GM18505 (cell line): ENCODE measurements at regions not wholly inside any gene's neighbourhood (a gene's known extent, or its start where the extent isn't known, plus 50 kb on each side); places are given as distances from the start of the nearest gene placed in this dataset.

Source experiments
- ATAC-seq: cut with Tn5 transposase; IDR thresholded peaks from one replicate; pipeline ENCODE4 v1.9.1; 2021; ENCODE audit not compliant: unreplicated experiment
- POLR2A ChIP-seq: IDR thresholded peaks from 4 replicates; pipeline ENCODE4 v1.6.1; 2011; ENCODE audit warnings: borderline replicate concordance; ENCODE audit not compliant: insufficient read depth, insufficient read length; ENCODE audit errors: extremely low read depth

DNA sequence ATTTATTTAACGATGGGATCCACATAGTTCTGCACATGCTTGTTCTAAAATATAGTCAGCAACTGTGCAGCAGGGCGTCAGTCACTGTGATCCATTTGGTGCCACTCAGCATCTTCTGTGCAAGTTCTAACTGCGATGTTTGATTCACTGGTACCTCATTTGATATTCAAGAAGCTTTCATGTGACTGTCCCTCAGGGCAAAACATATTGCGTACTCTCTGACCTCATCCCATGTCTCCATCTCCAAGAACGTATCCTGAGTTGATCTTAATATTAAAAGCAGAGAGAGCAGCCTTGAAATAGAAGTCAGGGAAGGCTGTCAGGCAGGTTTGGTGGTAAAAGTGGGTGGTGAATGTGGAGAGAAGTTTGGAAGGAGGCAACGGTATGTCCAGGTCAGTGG, 116.5 kb upstream of the ATP10B start:
- no peak for ATAC-seq
- no peak for TF ChIP-seq POLR2A

DNA sequence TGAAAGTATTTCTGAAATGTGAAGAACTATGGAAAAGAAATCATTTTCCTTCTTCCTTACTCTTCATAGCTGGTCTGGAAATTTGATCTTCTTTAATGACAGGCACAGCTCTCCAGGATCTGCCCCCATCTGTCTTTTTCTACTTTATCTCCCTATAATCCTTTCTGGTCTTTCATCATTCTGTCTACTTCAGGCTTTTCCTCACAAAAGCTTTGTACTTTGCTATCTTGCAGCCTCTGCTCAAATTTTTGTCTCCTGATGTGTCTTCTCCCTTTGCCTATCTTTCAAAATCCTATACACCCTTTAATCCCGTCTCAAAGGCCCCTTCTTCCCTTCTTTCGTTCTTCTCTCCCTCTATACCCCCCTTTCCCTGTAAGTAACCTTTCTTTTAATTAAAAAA, 114.9 kb upstream of the ATP10B start:
- ATAC-seq = no peak
- no peak for TF ChIP-seq POLR2A

DNA sequence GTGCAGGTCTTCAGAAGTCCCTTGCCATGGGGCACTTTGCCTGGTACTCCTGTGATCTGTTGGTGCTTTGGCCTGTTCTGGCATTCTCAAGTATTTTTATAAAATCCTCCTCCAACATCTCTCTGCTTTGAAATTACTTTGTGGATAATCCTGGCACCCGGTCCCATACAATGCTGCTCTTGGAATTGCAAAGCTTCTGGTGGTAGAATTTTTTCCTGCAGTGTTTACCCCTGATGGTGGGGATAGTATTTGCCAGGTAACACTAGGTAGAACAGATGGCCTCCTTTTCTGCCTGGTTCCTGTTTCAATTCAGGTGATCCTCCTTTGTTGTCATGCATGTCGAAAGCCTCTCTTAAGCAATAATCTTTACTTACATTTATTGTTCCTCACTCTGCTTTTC, 109.8 kb upstream of the ATP10B start:
- no peak for TF ChIP-seq POLR2A
- no peak for ATAC-seq

DNA sequence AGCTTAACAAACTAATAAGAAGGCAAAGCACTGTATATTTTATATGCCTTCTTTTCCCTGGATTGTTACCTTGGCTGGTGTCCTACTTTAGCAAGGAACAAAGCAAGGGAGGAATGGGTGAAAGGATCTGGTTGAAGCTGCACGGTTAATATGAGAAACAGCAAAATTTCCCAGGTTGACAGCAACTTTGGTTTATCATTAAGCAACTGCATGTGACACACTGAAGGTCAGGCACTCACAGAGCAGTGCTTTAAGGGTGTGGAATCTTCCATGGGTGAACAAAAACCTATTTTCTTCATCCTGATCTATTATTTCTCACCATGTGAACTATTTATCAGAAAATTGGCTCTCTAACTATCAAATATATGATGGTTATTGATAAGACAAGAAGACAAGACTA, 109.0 kb upstream of the ATP10B start:
- no peak for ATAC-seq
- no peak for TF ChIP-seq POLR2A

DNA sequence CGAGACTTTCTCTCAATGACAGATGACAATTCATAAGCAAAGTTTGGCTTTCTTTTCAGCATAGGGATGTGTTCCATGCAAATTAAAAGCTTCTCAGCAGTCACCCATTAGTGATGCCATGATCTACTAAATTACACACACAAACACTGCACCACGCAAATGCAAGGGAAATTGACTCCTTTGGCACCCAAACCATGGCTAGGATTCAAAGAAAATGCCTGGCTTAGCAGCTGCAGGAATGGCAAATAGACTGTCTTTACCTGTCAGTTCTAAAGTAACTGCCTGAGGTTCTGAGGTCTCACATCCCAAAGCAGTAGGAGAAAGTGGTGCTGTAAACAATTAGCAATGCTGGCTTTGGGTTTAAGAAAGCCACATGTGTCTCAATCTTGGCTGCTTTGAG, 108.6 kb upstream of the ATP10B start:
- ATAC-seq = no peak
- TF ChIP-seq POLR2A = no peak

DNA sequence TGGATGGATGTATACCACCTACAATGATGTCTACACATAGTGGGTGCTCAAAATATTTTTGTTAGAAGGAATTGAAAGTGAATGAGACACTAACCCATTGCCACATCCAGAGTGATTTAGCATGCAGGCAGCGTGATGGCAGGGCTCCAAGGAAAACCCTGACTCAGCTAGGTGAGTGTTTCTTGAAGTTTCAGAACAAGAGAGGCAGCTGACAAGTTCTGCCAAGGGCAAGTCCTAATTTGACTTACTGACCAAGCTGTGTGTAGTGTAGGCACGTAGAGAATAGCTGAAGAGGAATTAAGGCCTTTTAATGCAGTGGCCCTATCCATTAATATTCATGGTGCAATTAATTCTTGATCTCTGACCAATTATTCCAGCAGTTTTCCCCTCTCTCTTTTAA, 107.8 kb upstream of the ATP10B start:
- TF ChIP-seq POLR2A = no peak
- ATAC-seq = peak; percentile 62

DNA sequence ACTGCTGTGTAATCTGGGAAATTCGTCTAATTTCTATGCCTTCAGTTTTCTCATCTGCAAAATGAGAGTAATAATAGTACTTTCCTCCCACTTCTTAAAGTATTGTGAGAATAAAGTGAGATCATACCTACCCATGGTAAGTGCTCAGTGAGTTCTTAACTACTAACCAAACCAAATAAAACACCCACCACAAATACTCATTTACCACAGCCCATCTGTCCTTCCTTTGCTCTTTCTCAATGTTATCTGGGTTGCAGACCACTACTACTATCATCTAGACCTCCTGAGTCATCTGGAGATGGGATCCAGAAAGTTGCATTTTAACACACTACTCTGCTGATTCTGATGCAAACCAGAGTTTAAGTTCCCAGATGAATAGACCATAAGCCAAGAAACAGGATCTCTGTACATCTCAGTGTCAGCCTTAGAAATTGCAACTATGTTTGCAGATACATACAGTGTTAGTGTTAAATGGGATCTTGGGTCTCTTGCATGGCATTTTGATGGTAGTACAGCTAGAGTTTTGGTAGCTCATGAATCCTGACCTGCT, 105.4 kb upstream of the ATP10B start:
- ATAC-seq = no peak
- TF ChIP-seq POLR2A = no peak

DNA sequence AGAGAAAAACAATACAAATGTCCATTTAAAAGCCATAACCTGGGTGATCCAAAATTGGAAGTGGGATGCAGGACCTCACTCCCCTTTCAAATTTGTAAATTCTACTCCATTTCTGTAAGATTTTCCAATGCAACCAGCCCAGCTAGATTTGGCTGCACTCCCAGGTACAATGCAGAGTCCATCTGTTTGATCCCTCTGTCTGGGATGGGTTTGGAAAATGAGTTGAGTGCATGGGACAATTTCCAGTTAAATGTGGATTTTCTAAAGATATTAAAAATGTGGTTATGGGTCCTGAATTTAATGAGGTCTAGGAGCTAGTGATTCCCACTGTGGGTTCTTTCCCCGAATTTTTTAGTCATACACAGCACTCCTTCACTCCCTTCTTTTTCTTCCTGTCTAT, 104.0 kb upstream of the ATP10B start:
- no peak for TF ChIP-seq POLR2A

DNA sequence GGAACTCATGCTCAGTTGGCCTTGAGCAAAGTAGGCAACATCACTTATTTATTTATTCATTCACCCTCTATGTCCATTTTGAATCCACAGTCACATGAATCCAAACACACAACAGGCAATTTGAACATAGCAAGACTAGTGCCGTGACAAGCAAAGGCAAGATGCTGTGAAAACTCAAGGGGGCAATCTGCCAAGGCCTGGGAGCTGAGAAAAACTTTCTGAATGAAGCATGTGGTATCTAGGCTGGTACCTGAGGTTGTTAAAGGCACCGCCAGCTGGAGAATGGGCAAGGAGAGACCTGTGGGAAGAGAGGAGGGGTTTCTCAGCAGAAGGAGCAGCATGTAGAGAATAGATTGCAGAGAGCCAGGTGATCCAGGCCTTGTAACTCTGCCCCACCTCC, 98.3 kb upstream of the ATP10B start:
- no peak for ATAC-seq
- no peak for TF ChIP-seq POLR2A

More for the DNA sequence above, 104.0 kb upstream of the ATP10B start:
- no peak for ATAC-seq

DNA sequence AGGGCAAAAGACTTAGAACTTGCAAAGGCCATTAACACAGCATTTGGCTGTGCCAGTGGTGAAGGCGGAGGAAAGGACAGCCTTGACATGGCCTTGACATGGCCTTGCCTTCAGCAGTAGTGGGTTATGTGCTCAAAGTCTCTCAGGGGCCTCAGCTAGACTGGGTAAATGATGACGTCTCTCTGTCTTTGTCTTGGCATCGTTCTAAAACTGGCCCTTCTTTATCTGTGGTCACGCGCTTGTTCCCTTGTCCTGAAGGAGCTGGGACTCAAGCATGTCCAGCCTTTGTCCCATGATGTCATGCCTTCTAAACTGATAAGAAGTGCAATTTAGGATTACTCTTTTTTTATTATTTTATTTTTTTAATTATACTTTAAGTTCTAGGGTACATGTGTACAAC, 88.7 kb upstream of the ATP10B start:
- ATAC-seq = no peak
- no peak for TF ChIP-seq POLR2A

DNA sequence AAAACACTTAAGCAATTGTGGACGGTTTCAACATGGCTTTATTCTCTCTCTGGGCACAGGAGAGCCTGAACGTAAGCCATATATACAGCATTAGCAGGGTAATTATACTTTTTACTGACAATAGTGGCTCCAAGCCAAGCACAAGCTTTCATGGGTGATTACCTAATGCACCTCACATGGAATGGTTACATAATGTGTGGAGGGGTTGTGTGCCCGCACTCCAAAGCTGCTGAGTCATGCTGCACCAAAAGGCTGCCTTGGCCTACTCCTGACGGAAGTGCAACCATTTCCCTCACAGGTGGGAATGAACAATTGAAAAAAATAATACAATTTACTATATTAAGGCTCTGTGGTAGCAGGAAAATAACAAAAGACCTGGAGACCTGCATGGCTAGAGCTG, 86.5 kb upstream of the ATP10B start:
- TF ChIP-seq POLR2A = no peak

DNA sequence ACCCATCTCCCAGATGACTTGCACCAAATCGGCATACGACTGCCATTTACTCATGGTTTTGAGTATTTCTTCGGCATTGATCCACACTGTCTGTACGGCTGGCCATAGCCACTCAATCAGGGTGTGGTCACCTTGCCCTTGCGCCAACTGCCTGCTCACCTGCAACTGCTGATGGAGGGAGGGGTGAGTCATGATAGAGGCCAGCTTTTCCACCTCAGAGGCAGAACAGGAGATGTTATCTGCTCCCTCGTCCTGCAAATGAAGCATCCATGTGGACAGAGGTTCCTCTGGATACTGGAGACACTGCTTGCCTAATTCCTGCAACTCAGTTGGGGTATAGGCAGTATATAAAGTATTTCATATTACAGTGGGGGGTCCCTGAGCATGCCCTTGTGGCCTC, 85.6 kb upstream of the ATP10B start:
- no peak for TF ChIP-seq POLR2A
- no peak for ATAC-seq

More for the DNA sequence above, 86.5 kb upstream of the ATP10B start:
- no peak for ATAC-seq

DNA sequence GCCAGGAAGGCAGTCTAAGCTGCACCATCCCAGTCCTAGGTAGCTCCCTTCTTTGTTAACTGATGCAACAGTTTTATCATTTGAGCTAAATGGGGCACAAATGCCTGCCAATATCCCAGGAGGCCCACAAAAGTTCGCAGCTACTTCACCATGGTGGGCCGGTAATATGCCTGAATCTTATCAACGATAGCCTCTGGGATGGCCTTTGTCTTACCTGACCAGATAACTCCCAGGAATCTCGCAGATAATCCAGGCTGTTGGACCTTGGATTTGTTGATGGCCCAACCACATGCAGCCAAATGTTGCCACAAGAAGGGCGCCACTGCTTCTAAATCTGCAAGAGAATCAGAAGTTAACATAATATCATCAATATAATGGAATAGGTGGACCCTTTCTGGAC, 83.8 kb upstream of the ATP10B start:
- no peak for ATAC-seq
- no peak for TF ChIP-seq POLR2A

DNA sequence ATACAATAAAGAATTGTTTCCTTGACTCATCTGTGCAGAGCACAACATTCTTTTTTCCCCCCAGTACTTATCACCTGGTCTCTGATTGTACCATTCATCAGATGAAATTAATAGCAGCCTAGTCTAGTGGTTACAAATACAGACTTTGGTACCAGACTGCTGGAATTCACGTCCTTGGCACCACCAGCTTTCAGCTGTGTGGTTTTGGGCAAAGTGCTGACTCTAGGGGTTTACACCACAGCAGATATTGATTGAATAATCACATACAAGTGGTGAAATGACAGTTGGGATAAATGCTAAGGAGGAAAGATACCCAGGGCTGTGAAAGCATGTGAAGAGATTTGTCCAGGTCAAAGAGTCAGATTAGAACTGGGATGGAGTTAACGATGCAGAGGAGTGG, 79.3 kb upstream of the ATP10B start:
- no peak for ATAC-seq
- TF ChIP-seq POLR2A = no peak

DNA sequence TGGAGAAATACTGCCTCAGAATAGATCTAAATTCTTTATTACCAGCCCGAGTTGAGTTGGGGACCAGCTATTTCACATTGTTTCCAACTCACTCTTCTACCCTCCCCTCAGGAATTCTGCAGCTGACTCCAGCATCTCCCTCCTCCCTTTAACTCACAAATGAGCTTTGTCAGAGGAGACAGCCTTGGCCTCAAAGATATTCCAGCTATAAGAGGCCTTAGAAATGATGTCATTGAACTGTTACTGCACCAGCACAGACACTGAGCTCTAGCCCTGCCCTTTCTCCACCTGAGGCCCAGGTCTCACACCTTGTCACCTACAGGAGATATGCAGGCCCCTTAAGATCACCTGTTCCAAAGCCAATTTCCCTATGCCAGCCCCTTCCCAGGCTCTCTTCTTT, 78.4 kb upstream of the ATP10B start:
- no peak for TF ChIP-seq POLR2A
- no peak for ATAC-seq

DNA sequence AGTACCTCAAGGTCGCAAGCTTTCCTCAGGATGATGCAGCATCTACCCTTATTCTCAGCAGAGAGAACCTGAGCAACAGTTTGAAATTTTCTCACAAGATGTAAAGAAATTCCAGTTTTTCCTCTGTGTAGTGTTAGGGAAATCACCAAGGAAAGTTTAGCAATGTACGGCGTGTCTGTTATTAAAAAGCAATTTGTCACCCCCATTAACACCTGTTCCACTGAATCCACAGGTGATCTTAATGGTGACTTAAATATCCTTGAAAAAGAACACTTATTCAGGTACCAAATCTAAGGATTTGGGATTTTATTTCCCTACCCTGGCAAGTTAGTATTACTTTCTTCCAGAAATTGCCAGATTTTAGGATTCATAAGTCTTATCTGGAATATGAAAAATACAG, 77.9 kb upstream of the ATP10B start:
- no peak for ATAC-seq
- no peak for TF ChIP-seq POLR2A

DNA sequence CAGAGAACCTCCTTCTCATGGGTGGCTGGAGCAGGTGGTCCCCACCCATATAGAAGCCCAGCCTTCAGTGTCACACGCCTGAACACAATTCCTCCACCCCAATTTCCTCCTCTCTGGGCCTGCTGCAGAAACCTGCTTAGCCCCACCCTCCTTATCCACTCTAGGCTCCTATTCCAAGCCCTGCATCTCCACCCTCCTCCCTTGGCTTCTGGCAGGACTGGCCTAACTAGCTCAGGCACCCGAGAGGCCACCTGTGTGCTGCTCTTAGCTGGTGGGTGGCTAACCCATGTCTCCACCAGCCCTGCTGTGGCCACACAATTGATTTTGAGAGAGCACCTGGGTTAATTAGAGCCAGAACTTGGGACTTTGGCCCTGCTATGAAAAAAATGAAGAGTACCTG, 77.3 kb upstream of the ATP10B start:
- ATAC-seq = no peak
- no peak for TF ChIP-seq POLR2A
